Astrocyte (in vitro differentiated cells and primary cell): ENCODE measurements at regions not wholly inside any gene's neighbourhood (a gene's known extent, or its start where the extent isn't known, plus 50 kb on each side); places are given as distances from the start of the nearest gene placed in this dataset.

Experiments
- CTCF ChIP-seq: IDR thresholded peaks from 2 replicates; pipeline ENCODE4 v1.5.1; 2011; ENCODE audit warnings: low read depth, mild to moderate bottlenecking, inconsistent platforms, low read length, moderate library complexity; ENCODE audit not compliant: insufficient read depth
- EZH2 ChIP-seq: IDR thresholded peaks from 2 replicates; pipeline ENCODE4 v1.6.1; 2012; ENCODE audit warnings: mild to moderate bottlenecking, low read length, inconsistent platforms; ENCODE audit not compliant: insufficient read depth

GRCh38 chr1:5109633-5110032 lies 455.2 kb downstream of the AJAP1 start:
- no peak for TF ChIP-seq CTCF
- TF ChIP-seq EZH2, result no peak
